ENCODE measurements at regions not wholly inside any gene's neighbourhood (a gene's known extent, or its start where the extent isn't known, plus 50 kb on each side); places are given as distances from the start of the nearest gene placed in this dataset.
A peak's percentile ranks its signal among the peaks of the same experiment; 100 is the strongest.

DNA sequence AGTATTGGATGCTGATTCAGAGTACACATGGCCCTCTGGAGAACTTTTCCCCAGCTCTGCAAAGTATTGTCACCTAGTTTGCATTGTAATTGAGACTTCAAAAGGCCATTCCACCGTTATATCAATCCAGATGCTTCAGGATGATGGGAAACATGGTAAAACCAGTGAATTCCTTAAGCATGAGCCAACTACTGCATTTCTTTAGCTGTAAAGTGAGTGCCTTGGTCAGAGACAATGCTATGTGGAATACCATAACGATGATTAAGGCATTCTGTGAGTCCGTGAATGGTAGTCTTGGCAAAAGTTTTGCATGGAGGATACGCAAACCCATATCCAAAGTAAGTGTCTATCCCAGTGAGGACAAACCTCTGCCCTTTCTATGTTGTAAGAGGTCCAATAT lies 355.2 kb downstream of the DCAF12L2 start:
- H3K27me3 ChIP-seq (replicated peaks; ENCODE audit: insufficient read depth, low read length), result no peaks in the 10 kb centered on the region
- no peak overlapping the region for H3K4me2 ChIP-seq (ENCODE audit: low read depth, low read length)
- no peaks in the 10 kb centered on the region for H3K9me2 ChIP-seq (replicated peaks; ENCODE audit: insufficient read depth, low read length)
- no peak overlapping the region for H3K27ac ChIP-seq (ENCODE audit: low read length)
- no peak overlapping the region for H2AFZ ChIP-seq (ENCODE audit: low read length)
- no peak for DNase-seq
- no peaks in the 10 kb centered on the region for H3K36me3 ChIP-seq (replicated peaks; ENCODE audit: insufficient read depth, low read length)
- H3F3A ChIP-seq (ENCODE audit: insufficient read depth, low read length), result no peaks in the 10 kb centered on the region
- H4K20me1 ChIP-seq (ENCODE audit: insufficient read depth, low read length), result no peaks in the 10 kb centered on the region
- no peaks in the 10 kb centered on the region for H3K4me1 ChIP-seq (ENCODE audit: low read length)
- no peak overlapping the region for H3K9ac ChIP-seq (ENCODE audit: low read length)
- no peaks in the 10 kb centered on the region for H3K9me3 ChIP-seq (replicated peaks; ENCODE audit: insufficient read depth, low read length)
- no peaks in the 10 kb centered on the region for H3K79me2 ChIP-seq (ENCODE audit: low read length)
- H3K4me3 ChIP-seq (ENCODE audit: low read length), result no peak overlapping the region
- TF ChIP-seq, protein P1, sequence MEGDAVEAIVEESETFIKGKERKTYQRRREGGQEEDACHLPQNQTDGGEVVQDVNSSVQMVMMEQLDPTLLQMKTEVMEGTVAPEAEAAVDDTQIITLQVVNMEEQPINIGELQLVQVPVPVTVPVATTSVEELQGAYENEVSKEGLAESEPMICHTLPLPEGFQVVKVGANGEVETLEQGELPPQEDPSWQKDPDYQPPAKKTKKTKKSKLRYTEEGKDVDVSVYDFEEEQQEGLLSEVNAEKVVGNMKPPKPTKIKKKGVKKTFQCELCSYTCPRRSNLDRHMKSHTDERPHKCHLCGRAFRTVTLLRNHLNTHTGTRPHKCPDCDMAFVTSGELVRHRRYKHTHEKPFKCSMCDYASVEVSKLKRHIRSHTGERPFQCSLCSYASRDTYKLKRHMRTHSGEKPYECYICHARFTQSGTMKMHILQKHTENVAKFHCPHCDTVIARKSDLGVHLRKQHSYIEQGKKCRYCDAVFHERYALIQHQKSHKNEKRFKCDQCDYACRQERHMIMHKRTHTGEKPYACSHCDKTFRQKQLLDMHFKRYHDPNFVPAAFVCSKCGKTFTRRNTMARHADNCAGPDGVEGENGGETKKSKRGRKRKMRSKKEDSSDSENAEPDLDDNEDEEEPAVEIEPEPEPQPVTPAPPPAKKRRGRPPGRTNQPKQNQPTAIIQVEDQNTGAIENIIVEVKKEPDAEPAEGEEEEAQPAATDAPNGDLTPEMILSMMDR (IDR thresholded peaks at IDR 0.05; ENCODE audit: low read length), result no peak
- TF ChIP-seq EZH2phosphoT487 (IDR thresholded peaks at IDR 0.05; ENCODE audit: low read length) (no peak), EZH2 (optimal IDR thresholded peaks at IDR 0.05; ENCODE audit: low read depth, low read length) (no peak)

DNA sequence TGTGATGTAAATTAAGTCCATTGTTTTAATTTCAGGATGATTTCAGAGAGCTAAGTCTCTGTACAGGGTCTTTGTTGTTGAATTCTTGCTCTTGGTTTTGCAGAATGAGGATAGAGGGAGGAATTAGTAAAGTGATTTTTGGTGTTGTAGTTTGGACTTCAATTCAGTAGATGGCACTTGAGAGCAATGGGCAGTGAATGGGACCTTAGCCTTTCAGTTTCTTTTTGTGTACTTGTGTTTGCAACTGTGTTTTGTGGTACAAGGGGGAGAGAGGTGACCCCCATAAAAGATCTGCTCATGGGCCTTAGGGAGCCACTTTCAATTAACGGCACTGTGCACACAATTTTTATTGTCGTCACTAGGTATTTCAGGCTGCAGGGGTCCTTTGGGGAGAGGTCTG lies 340.0 kb downstream of the DCAF12L2 start:
- no peaks in the 10 kb centered on the region for H3K36me3 ChIP-seq (replicated peaks; ENCODE audit: insufficient read depth, low read length)
- H3K9ac ChIP-seq (ENCODE audit: low read length), result peak overlapping the region; percentile 44; the same call in 1 of the 2 replicates
- no peaks in the 10 kb centered on the region for H3K9me2 ChIP-seq (replicated peaks; ENCODE audit: insufficient read depth, low read length)
- TF ChIP-seq EZH2phosphoT487 (IDR thresholded peaks at IDR 0.05; ENCODE audit: low read length), result no peak
- TF ChIP-seq, protein P1 (IDR thresholded peaks at IDR 0.05; ENCODE audit: low read length), result peak; percentile 57
- no peak overlapping the region for H3K27ac ChIP-seq (ENCODE audit: low read length)
- no peaks in the 10 kb centered on the region for H4K20me1 ChIP-seq (ENCODE audit: insufficient read depth, low read length)
- peak overlapping the region; percentile 55 for H3K4me3 ChIP-seq (ENCODE audit: low read length)
- H3F3A ChIP-seq (ENCODE audit: insufficient read depth, low read length), result no peaks in the 10 kb centered on the region
- no peaks in the 10 kb centered on the region for H3K79me2 ChIP-seq (ENCODE audit: low read length)
- H3K9me3 ChIP-seq (replicated peaks; ENCODE audit: insufficient read depth, low read length), result no peaks in the 10 kb centered on the region
- DNase-seq, result peak; percentile 52
- H2AFZ ChIP-seq (ENCODE audit: low read length), result peak overlapping the region; percentile 97
- no peaks in the 10 kb centered on the region for H3K4me1 ChIP-seq (ENCODE audit: low read length)
- H3K27me3 ChIP-seq (replicated peaks; ENCODE audit: insufficient read depth, low read length), result no peaks in the 10 kb centered on the region
- peak overlapping the region; percentile 75 for H3K4me2 ChIP-seq (ENCODE audit: low read depth, low read length)

DNA sequence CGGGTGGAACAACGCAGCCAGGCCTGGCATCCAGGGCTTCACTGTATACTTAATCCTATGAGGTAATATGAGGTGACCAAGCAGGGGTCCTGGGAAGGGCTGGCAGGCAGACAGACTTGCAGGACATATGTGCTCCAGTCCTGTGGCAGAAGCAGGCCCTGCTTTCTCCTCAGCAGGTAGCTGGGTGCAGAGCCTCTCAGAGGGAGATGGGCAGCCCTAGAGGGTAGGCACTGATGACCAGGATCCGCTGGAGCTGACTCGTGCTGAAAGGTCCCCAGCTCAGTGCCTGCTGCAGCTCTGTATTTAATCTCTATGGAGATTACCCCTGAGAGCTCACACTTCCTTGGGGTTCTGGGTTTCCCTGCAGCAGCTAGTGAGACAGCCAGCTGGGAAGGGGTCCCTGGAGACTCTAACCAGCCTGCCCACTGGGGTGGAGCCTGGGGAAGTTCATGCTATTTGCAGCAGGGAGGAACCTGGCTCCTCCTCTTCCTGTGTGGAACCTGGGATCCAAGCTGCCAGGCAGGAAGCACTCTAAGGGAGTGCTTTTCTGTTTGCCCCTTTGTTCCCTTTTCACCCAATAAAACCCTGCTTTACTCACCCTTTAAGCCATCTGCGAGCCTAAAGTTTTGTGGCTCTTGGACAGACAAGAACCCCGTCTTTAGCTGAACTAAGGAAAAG lies 339.2 kb downstream of the DCAF12L2 start:
- Histone ChIP-seq H3K27ac (ENCODE audit: low read length) (no peak overlapping the region), H3F3A (ENCODE audit: insufficient read depth, low read length) (no peaks in the 10 kb centered on the region), H2AFZ (ENCODE audit: low read length) (peak overlapping the region; percentile 97), H3K9me3 (replicated peaks; ENCODE audit: insufficient read depth, low read length) (no peaks in the 10 kb centered on the region), H3K9ac (ENCODE audit: low read length) (peak overlapping the region; percentile 44; the same call in 1 of the 2 replicates), H4K20me1 (ENCODE audit: insufficient read depth, low read length) (no peaks in the 10 kb centered on the region), H3K4me1 (ENCODE audit: low read length) (no peaks in the 10 kb centered on the region), H3K4me2 (ENCODE audit: low read depth, low read length) (peak overlapping the region; percentile 75), H3K27me3 (replicated peaks; ENCODE audit: insufficient read depth, low read length) (no peaks in the 10 kb centered on the region), H3K9me2 (replicated peaks; ENCODE audit: insufficient read depth, low read length) (no peaks in the 10 kb centered on the region), H3K4me3 (ENCODE audit: low read length) (peak overlapping the region; percentile 55; the same call in 1 of the 2 replicates), H3K36me3 (replicated peaks; ENCODE audit: insufficient read depth, low read length) (no peaks in the 10 kb centered on the region), H3K79me2 (ENCODE audit: low read length) (no peaks in the 10 kb centered on the region)
- no peak for DNase-seq
- TF ChIP-seq EZH2phosphoT487 (IDR thresholded peaks at IDR 0.05; ENCODE audit: low read length), result no peak
- TF ChIP-seq, protein P1 (IDR thresholded peaks at IDR 0.05; ENCODE audit: low read length), result no peak

Measured in MM.1S (cell line).